Effector memory CD8-positive, alpha-beta T cell (primary cell): ENCODE measurements at regions not wholly inside any gene's neighbourhood (a gene's known extent, or its start where the extent isn't known, plus 50 kb on each side); places are given as distances from the start of the nearest gene placed in this dataset.

ENCODE experiments used
- ATAC-seq: fragments of 150-1000 bp; cut with Tn5 transposase; replicated peaks from 2 replicates; pipeline ENCODE4 v1.10.0; 2021; ENCODE audit warnings: mild to moderate bottlenecking, moderate library complexity
- DNase-seq, 3 experiments: peaks; one replicate each; pipeline ENCODE4 v3.0.0; 2021
- H3K27ac Mint-ChIP-seq, 2 donors: one replicate each; pipeline ENCODE4 v1.8.0; 2022; ENCODE audit warnings: mild to moderate bottlenecking in 2 of 2, mixed read lengths in 2 of 2, moderate library complexity in 2 of 2
- H3K27me3 Mint-ChIP-seq, 2 donors: one replicate each; pipeline ENCODE4 v1.8.0; 2022; ENCODE audit warnings: mixed read lengths in 2 of 2
- H3K36me3 Mint-ChIP-seq: one replicate; pipeline ENCODE4 v1.8.0; 2022; ENCODE audit warnings: mild to moderate bottlenecking, moderate library complexity, mixed read lengths; ENCODE audit not compliant: insufficient read depth
- H3K4me1 Mint-ChIP-seq, 2 donors: one replicate each; pipeline ENCODE4 v1.8.0; 2022; ENCODE audit warnings: low read depth in 2 of 2, mixed read lengths in 2 of 2
- H3K4me3 Mint-ChIP-seq, 2 donors: one replicate each; pipeline ENCODE4 v1.8.0; 2022; ENCODE audit warnings: mild to moderate bottlenecking in 2 of 2, mixed read lengths in 2 of 2, moderate library complexity in 2 of 2
- H3K9me3 Mint-ChIP-seq, 2 donors: one replicate each; pipeline ENCODE4 v1.8.0; 2022; ENCODE audit warnings: mixed read lengths in 2 of 2

DNA sequence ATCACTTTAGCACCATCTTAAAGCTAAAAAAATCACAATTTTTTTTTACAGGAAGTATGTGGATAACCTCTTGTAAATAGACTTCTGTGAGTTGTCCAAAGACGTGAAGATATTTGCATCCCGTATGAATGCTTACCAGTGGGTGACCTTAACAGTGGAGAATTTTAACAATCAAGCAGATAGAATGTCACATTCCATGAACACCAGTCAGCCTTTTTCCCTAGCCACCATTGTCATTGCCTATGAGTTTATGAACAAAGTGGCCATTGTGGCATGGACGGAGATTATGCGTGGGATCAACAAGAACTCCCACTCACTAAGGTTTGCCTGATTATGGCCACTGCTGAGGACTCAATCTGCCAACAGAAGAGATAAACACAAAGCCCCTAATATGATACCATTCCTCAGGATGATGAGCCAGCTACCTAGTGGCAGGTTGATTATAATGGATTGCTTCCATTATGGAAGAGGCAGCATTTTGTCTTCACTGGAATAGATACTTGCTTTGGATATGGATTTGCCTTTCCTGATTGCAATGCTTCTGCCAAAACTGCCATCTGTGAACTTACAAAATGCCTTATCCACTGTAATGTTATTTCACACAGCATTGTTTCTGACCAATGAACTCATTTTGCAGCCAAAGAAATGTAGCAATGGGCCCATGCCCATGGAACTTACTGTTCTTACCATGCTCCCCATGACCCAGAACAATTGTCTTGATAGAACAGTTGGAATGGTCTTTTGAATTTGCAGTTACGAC is 830.9 kb upstream of the NDST4 start:
- Mint-ChIP-seq H3K4me1 (no peaks in the 10 kb centered on the region), H3K27me3 (no peaks in the 10 kb centered on the region), H3K4me3 (no peak overlapping the region), H3K9me3 (no peaks in the 10 kb centered on the region), H3K36me3 (no peaks in the 10 kb centered on the region), H3K27ac (no peak overlapping the region)
- DNase-seq (no peak), ATAC-seq (no peak)

GRCh38 chr4:115938764-115939443 is 825.5 kb upstream of the NDST4 start:
- Mint-ChIP-seq H3K27me3 (no peaks in the 10 kb centered on the region), H3K27ac (no peak overlapping the region), H3K9me3 (no peaks in the 10 kb centered on the region), H3K4me3 (no peak overlapping the region), H3K36me3 (no peaks in the 10 kb centered on the region), H3K4me1 (no peaks in the 10 kb centered on the region)
- ATAC-seq = no peak
- no peak for DNase-seq

GRCh38 chr4:115929373-115929772 is 816.0 kb upstream of the NDST4 start:
- Mint-ChIP-seq H3K27ac (no peak overlapping the region), H3K9me3 (no peaks in the 10 kb centered on the region)

GRCh38 chr4:115927382-115927781 is 814.0 kb upstream of the NDST4 start:
- H3K27me3 Mint-ChIP-seq = no peaks in the 10 kb centered on the region
- H3K27ac Mint-ChIP-seq = no peak overlapping the region
- no peaks in the 10 kb centered on the region for H3K36me3 Mint-ChIP-seq
- H3K9me3 Mint-ChIP-seq = peaks cover 0 to 2% of the 10 kb centered on the region in 2 donors
- ATAC-seq (no peak), DNase-seq (no peak)
- H3K4me3 Mint-ChIP-seq = no peak overlapping the region
- H3K4me1 Mint-ChIP-seq = no peaks in the 10 kb centered on the region

More at GRCh38 chr4:115929373-115929772, 816.0 kb upstream of the NDST4 start:
- no peaks in the 10 kb centered on the region for H3K4me1 Mint-ChIP-seq
- no peaks in the 10 kb centered on the region for H3K27me3 Mint-ChIP-seq
- no peak overlapping the region for H3K4me3 Mint-ChIP-seq
- no peaks in the 10 kb centered on the region for H3K36me3 Mint-ChIP-seq
- DNase-seq (no peak), ATAC-seq (no peak)

DNA sequence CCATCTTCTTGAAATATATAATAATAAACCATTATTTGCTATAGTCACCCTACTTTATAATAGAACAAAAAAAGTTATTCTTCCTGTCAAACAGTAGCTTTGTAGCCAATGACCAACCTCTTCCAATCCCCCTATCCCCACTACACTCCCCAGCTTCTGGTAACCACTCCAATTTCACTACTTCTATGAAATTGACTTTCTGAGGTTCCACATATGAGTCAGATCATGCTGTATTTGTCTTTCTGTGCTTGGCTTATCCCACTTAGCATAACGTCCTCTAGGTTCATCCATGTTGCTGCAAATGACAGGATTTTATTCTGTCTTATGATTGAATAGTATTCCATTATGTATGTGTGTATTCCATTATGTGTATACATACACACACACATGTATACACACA is 809.7 kb upstream of the NDST4 start:
- no peak overlapping the region for H3K4me3 Mint-ChIP-seq
- no peaks in the 10 kb centered on the region for H3K27me3 Mint-ChIP-seq
- no peak for ATAC-seq
- no peak overlapping the region for H3K27ac Mint-ChIP-seq
- H3K9me3 Mint-ChIP-seq = peaks cover 7 to 9% of the 10 kb centered on the region in 2 donors
- H3K36me3 Mint-ChIP-seq = no peaks in the 10 kb centered on the region
- no peaks in the 10 kb centered on the region for H3K4me1 Mint-ChIP-seq
- no peak for DNase-seq

DNA sequence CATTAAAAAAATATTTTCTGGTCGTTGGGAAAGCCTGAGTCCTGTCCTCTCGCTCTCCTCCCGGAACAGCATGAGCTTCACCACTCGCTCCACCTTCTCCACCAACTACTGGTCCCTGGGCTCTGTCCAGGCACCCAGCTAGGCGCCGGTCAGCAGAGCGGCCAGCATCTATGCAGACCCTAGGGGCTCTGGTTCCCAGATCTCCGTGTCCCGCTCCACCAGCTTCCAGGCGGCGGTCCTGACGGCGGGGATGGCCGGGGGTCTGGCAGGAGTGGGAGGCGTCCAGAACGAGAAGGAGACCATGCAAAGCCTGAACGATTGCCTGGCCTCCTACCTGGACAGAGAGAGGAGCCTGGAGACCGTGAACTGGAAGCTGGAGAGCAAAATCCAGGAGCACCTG is 807.2 kb upstream of the NDST4 start:
- no peak for ATAC-seq
- Mint-ChIP-seq H3K36me3 (no peaks in the 10 kb centered on the region), H3K9me3 (peaks cover 7 to 13% of the 10 kb centered on the region in 2 donors), H3K4me3 (no peak overlapping the region), H3K4me1 (no peaks in the 10 kb centered on the region), H3K27ac (no peak overlapping the region), H3K27me3 (no peaks in the 10 kb centered on the region)
- DNase-seq = no peak

GRCh38 chr4:115918149-115918548 is 804.7 kb upstream of the NDST4 start:
- no peak for DNase-seq
- no peak for ATAC-seq
- no peak overlapping the region for H3K4me3 Mint-ChIP-seq
- H3K27ac Mint-ChIP-seq = no peak overlapping the region
- H3K4me1 Mint-ChIP-seq = no peaks in the 10 kb centered on the region
- peaks cover 7 to 12% of the 10 kb centered on the region in 2 donors for H3K9me3 Mint-ChIP-seq
- H3K36me3 Mint-ChIP-seq = no peaks in the 10 kb centered on the region
- no peaks in the 10 kb centered on the region for H3K27me3 Mint-ChIP-seq

GRCh38 chr4:115906428-115906827 is 793.0 kb upstream of the NDST4 start:
- DNase-seq (no peak), ATAC-seq (no peak)
- H3K27ac Mint-ChIP-seq = no peak overlapping the region
- H3K4me1 Mint-ChIP-seq = no peaks in the 10 kb centered on the region
- peaks cover 3 to 8% of the 10 kb centered on the region in 2 donors for H3K9me3 Mint-ChIP-seq
- H3K4me3 Mint-ChIP-seq = no peak overlapping the region
- H3K27me3 Mint-ChIP-seq = no peaks in the 10 kb centered on the region
- H3K36me3 Mint-ChIP-seq = no peaks in the 10 kb centered on the region

DNA sequence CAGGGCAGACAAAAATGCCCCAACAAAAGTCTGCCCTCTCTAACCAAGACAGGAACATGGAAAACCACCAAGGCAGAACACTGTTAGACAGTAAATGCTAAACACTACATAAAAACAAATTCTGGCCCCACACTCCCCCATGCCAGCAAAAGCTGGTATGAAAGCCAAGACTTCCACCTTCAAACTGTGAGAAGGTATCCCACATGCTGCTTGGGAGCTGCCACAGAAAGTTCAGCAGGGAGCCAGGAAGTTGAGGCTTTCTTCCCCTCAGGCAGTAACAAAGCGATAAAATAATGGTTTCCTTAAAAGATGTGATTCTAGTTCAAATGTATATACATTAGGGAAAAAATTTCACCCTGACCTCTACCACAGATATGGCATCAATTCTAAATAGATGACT is 770.4 kb upstream of the NDST4 start:
- no peaks in the 10 kb centered on the region for H3K4me1 Mint-ChIP-seq
- ATAC-seq = no peak
- no peak overlapping the region for H3K4me3 Mint-ChIP-seq
- H3K27me3 Mint-ChIP-seq = no peaks in the 10 kb centered on the region
- no peak overlapping the region for H3K27ac Mint-ChIP-seq
- H3K9me3 Mint-ChIP-seq = peaks cover 0 to 1% of the 10 kb centered on the region in 2 donors
- no peak for DNase-seq
- H3K36me3 Mint-ChIP-seq = no peaks in the 10 kb centered on the region

DNA sequence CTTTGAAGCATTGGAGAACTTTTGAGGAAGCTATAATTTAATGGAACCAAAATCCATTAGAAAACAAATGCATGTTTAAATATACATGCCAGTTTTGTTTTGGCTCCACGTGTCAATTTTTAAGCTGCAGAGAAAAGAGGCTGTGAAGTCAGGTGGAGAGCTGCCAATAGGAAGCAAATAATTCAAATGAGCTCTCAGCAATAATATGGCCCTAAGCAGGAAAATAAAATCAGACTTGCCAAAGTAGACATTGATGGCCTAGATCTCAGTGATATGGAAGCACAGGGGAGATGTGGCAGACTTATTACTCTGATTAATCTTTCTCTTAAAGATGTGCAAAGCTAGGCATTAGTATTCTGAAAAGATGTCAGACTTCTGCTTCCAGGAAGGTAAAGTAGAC is 769.8 kb upstream of the NDST4 start:
- Mint-ChIP-seq H3K4me3 (no peak overlapping the region), H3K36me3 (no peaks in the 10 kb centered on the region), H3K9me3 (peaks cover 0 to 1% of the 10 kb centered on the region in 2 donors), H3K27ac (no peak overlapping the region), H3K27me3 (no peaks in the 10 kb centered on the region), H3K4me1 (no peaks in the 10 kb centered on the region)
- DNase-seq = no peak
- no peak for ATAC-seq

DNA sequence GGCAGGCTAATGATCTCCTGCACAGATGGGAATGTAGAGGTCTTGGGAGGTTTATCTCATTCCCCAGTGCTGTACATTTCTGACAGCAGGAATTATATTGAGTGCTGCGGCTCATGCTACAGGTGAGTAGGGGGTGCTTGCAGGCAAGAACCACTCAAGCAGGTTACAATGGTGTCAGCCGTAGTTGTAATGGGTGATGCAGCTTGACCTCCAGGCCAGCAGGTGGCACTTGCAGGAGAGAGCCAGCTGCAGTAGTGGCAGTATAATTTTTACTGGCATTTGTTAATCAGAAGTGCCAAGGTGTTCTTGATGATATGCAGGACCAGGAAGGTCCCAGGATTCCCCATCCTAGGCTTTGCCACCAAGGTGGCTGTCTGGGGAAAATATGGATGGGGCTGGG is 759.6 kb upstream of the NDST4 start:
- no peaks in the 10 kb centered on the region for H3K27me3 Mint-ChIP-seq
- no peak overlapping the region for H3K4me3 Mint-ChIP-seq
- H3K27ac Mint-ChIP-seq = no peak overlapping the region
- ATAC-seq (no peak), DNase-seq (no peak)
- no peaks in the 10 kb centered on the region for H3K4me1 Mint-ChIP-seq
- no peaks in the 10 kb centered on the region for H3K36me3 Mint-ChIP-seq
- H3K9me3 Mint-ChIP-seq = peaks cover 7 to 10% of the 10 kb centered on the region in 2 donors

DNA sequence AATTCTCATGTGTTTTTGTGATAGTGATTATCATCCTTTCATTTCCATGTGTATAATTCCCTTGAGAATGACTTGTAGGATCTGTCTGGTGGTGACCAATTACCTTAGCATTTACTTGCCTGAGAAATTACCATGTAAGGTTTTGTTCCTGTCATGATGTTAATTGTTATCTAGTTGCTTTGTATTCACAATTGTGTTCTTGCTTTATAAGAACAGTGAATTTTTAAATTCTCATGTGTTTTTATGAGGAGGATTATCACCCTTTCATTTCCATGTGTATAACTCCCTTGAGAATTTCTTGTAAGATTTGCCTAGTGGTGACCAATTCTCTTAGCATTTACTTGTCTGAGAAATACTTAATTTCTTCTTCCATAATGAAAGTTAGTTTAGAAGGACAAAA is 758.2 kb upstream of the NDST4 start:
- peaks cover 0 to 2% of the 10 kb centered on the region in 2 donors for H3K4me1 Mint-ChIP-seq
- DNase-seq (no peak), ATAC-seq (no peak)
- peaks cover 10% of the 10 kb centered on the region in 2 donors for H3K9me3 Mint-ChIP-seq
- no peaks in the 10 kb centered on the region for H3K36me3 Mint-ChIP-seq
- no peak overlapping the region for H3K27ac Mint-ChIP-seq
- no peaks in the 10 kb centered on the region for H3K27me3 Mint-ChIP-seq
- no peak overlapping the region for H3K4me3 Mint-ChIP-seq

GRCh38 chr4:115866364-115866896 is 753.0 kb upstream of the NDST4 start:
- Mint-ChIP-seq H3K27ac (no peak overlapping the region), H3K36me3 (peaks cover 2% of the 10 kb centered on the region), H3K9me3 (peaks cover 8 to 10% of the 10 kb centered on the region in 2 donors), H3K4me3 (no peak overlapping the region), H3K4me1 (peaks cover 0 to 4% of the 10 kb centered on the region in 2 donors), H3K27me3 (no peaks in the 10 kb centered on the region)
- DNase-seq = no peak
- ATAC-seq = no peak

DNA sequence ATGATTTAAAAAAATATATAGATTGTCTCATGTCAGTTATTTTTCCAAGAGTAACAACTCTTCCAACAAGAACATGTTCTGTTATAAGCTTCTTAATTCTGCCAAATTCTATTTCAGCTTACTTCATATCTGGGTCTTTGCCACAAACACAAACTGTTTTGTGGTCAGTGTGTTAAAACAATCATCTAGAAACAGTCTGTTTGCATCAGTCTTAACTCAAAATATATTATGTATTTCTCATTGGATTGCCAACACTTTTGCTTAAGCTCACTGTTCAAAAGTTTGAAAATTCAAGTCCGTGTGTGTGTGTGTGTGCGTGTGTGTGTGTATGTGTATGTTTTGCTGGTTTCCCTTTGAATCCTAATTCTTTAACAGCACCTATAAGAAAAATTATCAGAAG is 752.3 kb upstream of the NDST4 start:
- Mint-ChIP-seq H3K27ac (no peak overlapping the region), H3K9me3 (peaks cover 8 to 9% of the 10 kb centered on the region in 2 donors), H3K36me3 (peaks cover 2% of the 10 kb centered on the region), H3K4me1 (peaks cover 0 to 4% of the 10 kb centered on the region in 2 donors), H3K4me3 (no peak overlapping the region), H3K27me3 (no peaks in the 10 kb centered on the region)
- DNase-seq = no peak
- ATAC-seq = no peak
